Activated CD4-positive, alpha-beta T cell treated with anti-CD3 and anti-CD28 coated beads, Interleukin-2, amount 10 ng/mL, durations not matched to agents 7 days and 5 days (primary cell): ENCODE measurements at regions not wholly inside any gene's neighbourhood (a gene's known extent, or its start where the extent isn't known, plus 50 kb on each side); places are given as distances from the start of the nearest gene placed in this dataset.

ENCODE experiments used
- CTCF ChIA-PET: fragments of 350-600 bp; sonication (Branson Sonifier 250); formaldehyde crosslinking; loops from one replicate; lab custom pipeline; 2021; ENCODE audit warnings: antibody characterized with exemption; lab: Charles Lee
- POLR2A ChIA-PET: fragments of 350-600 bp; sonication (Branson Sonifier 250); formaldehyde crosslinking; loops from one replicate; lab custom pipeline; 2021; ENCODE audit warnings: antibody characterized with exemption; lab: Charles Lee
- DNase-seq: peaks from one replicate; pipeline ENCODE4 v3.0.0-alpha.2; 2020
- H3K27ac Mint-ChIP-seq: one replicate; pipeline ENCODE4 v1.8.0; 2021; ENCODE audit warnings: mild to moderate bottlenecking, moderate library complexity, mixed read lengths
- H3K27me3 Mint-ChIP-seq: one replicate; pipeline ENCODE4 v1.8.0; 2021; ENCODE audit warnings: mixed read lengths
- H3K36me3 Mint-ChIP-seq: one replicate; pipeline ENCODE4 v1.8.0; 2021; ENCODE audit warnings: low read depth, mixed read lengths
- H3K4me1 Mint-ChIP-seq: one replicate; pipeline ENCODE4 v1.8.0; 2021; ENCODE audit warnings: mixed read lengths
- H3K4me3 Mint-ChIP-seq: one replicate; pipeline ENCODE4 v1.8.0; 2021; ENCODE audit warnings: mild to moderate bottlenecking, moderate library complexity, mixed read lengths
- H3K9me3 Mint-ChIP-seq: one replicate; pipeline ENCODE4 v1.8.0; 2021; ENCODE audit warnings: mixed read lengths

DNA sequence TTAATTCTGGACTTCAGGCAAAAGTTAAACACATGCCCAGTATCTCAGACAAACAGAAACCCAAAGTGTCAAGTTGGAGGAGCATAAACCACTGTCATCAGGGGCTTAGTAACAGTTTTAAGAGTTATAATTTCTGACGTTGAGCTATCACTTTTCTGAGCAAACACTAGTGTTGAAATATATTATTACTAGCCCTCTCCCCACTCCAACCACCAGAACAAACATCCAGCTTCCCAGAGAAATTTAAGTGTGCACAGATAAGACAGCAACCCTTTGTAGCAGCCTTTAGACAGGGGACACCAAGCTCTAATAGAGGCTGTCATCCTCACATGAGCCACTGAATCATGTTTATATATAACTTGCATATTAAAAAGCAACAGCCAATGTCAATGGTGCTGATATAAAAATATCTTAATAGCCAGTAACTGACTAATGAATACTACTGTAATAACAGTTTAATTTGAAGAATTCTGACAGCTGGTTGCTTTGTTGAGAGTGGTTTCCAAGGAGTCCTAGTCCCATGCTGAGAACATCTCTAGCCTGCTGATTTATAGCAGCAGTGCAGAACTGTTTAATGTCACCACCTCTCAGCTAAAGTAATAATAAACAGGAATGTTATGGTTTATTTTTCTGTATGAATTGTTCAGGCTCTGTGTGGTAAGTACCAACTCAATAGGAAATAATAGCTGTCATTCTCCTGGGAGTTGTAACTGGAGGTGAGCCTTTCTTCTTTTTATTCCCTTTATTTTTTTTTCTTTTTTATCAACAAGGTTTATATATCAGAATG lies 528.7 kb upstream of the ZNF608 start:
- no peaks in the 10 kb centered on the region for H3K27me3 Mint-ChIP-seq
- H3K4me1 Mint-ChIP-seq, result no peaks in the 10 kb centered on the region
- POLR2A ChIA-PET, result no interaction called here
- no peak overlapping the region for H3K4me3 Mint-ChIP-seq
- CTCF ChIA-PET, result interaction anchor here (0.6 to 0.9 kb wide), 2 partner anchors 40 to 765 kb away, joined by 3 to 4 read pairs; no protein-coding TSS in a partner anchor
- H3K36me3 Mint-ChIP-seq, result no peaks in the 10 kb centered on the region
- no peak for DNase-seq
- no peak overlapping the region for H3K27ac Mint-ChIP-seq
- no peaks in the 10 kb centered on the region for H3K9me3 Mint-ChIP-seq

DNA sequence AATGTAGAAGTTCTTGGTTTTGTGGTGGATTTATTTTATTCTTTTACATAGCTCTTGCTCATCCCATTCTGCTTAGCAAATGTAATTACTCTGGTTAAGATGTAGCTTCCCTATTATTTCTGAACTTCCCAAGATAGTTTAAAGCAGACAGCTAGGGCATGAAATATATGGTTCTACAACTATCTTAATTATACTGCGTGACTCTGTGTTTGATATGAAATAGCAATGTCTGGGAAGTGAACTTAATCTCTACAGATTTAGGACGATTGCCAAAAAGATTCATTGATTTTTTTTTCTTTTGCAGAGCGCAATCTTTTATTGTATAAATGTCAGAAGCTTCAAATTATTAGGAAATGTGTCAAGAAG lies 529.3 kb upstream of the ZNF608 start:
- Mint-ChIP-seq H3K36me3 (no peaks in the 10 kb centered on the region), H3K27me3 (no peaks in the 10 kb centered on the region), H3K4me3 (no peak overlapping the region), H3K27ac (no peak overlapping the region), H3K9me3 (no peaks in the 10 kb centered on the region), H3K4me1 (no peaks in the 10 kb centered on the region)
- ChIA-PET POLR2A (no interaction called here), CTCF (interaction anchor here (0.9 kb wide), 1 partner anchor 41 kb away, joined by 3 read pairs; no protein-coding TSS in a partner anchor)
- DNase-seq, result no peak

DNA sequence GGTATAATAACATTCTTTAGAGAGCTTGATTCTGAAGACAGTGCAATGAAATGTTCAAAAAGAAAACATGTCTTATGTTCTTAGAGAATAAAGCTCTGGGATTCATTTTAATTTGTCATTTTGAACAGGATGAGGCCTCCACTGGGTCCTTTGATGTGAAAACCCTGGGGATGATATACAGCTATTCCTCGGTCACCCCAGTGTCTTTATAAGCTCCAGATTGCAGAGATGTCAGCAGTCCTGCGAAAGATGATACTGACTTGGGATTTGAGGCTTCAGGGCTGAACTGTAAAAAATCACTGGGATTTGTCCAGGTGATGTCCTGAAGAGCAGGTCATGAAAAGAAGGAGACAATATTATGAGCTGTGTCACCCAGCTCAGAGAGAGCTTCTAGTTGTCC lies 529.7 kb upstream of the ZNF608 start:
- POLR2A ChIA-PET, result no interaction called here

DNA sequence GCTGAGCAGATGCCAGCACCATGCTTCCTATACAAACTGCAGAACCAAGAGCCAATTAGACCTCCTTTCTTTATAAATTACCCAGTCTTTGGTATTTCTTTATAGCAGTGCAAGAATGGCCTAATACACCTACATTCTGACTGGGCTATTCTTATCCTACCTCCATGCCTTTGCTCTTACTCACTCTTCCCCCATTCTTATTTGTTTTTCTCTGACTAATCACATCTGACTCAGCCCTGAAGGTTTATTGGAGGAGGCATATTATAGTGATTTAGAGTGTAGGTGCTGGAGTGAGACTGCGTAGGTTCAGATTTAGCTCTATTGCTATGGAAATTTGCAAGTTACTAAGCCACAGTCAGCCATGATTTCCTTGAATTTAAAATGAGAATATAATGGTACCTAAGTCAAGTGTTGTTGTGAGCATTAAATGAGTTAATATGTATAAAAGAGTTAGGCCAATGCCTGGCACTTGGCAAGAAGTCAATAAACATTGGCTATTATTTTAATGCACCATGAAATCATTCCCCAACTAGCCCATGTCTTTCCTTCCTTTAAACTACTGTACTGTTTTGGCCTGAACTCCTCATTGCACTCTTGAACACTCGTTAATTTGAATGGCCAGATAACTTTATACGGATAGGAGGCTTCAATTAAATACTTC lies 531.2 kb upstream of the ZNF608 start:
- no peak for DNase-seq
- H3K4me3 Mint-ChIP-seq, result no peak overlapping the region
- ChIA-PET POLR2A (no interaction called here), CTCF (no interaction called here)
- H3K27ac Mint-ChIP-seq, result no peak overlapping the region
- no peaks in the 10 kb centered on the region for H3K4me1 Mint-ChIP-seq
- H3K27me3 Mint-ChIP-seq, result no peaks in the 10 kb centered on the region
- no peaks in the 10 kb centered on the region for H3K9me3 Mint-ChIP-seq
- no peaks in the 10 kb centered on the region for H3K36me3 Mint-ChIP-seq

More for the DNA sequence above, 529.7 kb upstream of the ZNF608 start:
- no peak overlapping the region for H3K27ac Mint-ChIP-seq
- H3K9me3 Mint-ChIP-seq, result no peaks in the 10 kb centered on the region
- no peaks in the 10 kb centered on the region for H3K36me3 Mint-ChIP-seq
- DNase-seq, result no peak
- H3K4me3 Mint-ChIP-seq, result no peak overlapping the region
- H3K27me3 Mint-ChIP-seq, result no peaks in the 10 kb centered on the region
- CTCF ChIA-PET, result no interaction called here
- H3K4me1 Mint-ChIP-seq, result no peaks in the 10 kb centered on the region

DNA sequence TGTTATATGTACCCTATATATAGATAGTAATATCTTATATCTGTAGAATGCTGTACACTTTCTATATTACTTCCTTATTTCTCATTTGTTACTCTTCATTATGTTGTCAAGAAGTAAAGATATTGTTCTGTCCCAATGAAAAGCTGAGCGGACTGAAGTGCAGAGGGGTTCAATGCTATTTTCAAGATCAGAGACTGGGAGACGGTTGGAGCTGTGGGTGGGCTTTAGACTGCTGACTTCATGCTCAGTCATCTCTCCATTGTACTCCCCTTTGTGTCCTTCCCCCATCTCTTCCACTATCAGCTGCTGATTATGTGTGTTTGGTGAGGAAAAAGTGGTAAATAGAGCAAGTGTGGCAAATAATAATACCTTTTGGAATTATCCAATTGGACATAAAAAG lies 532.3 kb upstream of the ZNF608 start:
- Mint-ChIP-seq H3K4me3 (no peak overlapping the region), H3K36me3 (no peaks in the 10 kb centered on the region), H3K4me1 (no peaks in the 10 kb centered on the region), H3K9me3 (no peaks in the 10 kb centered on the region), H3K27me3 (no peaks in the 10 kb centered on the region), H3K27ac (no peak overlapping the region)
- no peak for DNase-seq
- POLR2A ChIA-PET, result no interaction called here
- CTCF ChIA-PET, result no interaction called here

DNA sequence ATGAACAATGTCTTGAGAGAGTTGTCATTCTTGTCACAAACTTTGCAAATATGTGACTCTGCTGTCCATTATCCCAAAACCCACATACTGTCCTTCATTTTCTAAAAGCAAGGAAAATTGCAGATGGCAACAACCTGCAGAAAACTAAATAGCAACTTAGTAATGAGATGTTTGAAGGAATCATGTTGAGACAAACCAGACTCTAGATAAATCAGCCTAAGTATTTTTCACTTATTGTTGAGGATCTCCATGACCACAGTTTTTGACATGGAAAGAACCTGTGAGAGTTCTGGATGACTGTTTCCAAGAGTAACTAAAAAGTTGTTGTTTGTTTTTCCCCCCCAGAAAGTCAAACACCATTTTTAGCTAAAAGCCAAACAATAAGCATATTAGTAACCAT lies 535.2 kb upstream of the ZNF608 start:
- CTCF ChIA-PET, result no interaction called here

DNA sequence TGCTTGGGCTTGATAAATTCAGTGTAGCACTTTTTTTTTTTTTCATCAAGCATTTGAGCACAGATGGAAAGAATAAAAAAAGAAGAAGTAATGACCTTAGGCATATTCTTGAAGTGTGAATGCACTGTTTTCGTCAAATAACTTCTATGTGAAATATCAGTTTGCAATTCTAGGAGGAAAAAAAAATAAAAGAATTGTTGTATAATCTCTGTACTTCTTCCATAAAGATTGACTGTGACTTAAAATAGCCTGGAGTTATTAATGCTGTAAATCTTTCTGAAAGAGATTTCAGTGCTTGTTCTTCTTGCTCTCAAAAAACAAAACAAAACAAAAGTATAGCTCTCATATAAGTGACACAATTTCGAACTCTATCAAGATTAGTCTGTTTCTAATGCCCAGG lies 536.9 kb upstream of the ZNF608 start:
- H3K27ac Mint-ChIP-seq, result no peak overlapping the region
- H3K27me3 Mint-ChIP-seq, result no peaks in the 10 kb centered on the region
- H3K4me3 Mint-ChIP-seq, result no peak overlapping the region
- no peaks in the 10 kb centered on the region for H3K36me3 Mint-ChIP-seq
- H3K4me1 Mint-ChIP-seq, result no peaks in the 10 kb centered on the region
- ChIA-PET CTCF (no interaction called here), POLR2A (no interaction called here)
- no peak for DNase-seq
- H3K9me3 Mint-ChIP-seq, result no peaks in the 10 kb centered on the region

More for the DNA sequence above, 535.2 kb upstream of the ZNF608 start:
- no peak for DNase-seq
- Mint-ChIP-seq H3K4me1 (no peaks in the 10 kb centered on the region), H3K36me3 (no peaks in the 10 kb centered on the region), H3K27me3 (no peaks in the 10 kb centered on the region), H3K9me3 (no peaks in the 10 kb centered on the region), H3K27ac (no peak overlapping the region), H3K4me3 (no peak overlapping the region)
- POLR2A ChIA-PET, result no interaction called here

DNA sequence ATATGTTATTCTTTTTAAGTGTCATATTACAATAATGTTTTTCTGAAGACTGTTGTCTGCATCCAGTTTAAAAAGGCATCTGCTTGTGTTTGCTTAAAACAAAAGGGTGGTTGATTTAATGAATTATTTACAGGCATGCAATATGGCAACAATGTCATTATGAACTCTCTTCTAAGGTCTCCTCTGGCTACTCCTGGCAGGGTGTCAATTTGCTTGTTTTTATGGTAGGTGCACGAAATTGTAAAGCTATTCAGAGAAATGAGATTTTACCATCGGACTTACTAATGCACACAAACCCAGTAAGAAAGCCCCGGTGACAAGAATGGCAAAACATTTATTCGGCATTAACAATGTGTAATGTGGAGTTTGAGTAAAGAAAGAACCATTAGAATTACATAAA lies 539.8 kb upstream of the ZNF608 start:
- H3K36me3 Mint-ChIP-seq, result no peaks in the 10 kb centered on the region
- H3K27ac Mint-ChIP-seq, result no peak overlapping the region
- DNase-seq, result no peak
- no peak overlapping the region for H3K4me3 Mint-ChIP-seq
- H3K27me3 Mint-ChIP-seq, result no peaks in the 10 kb centered on the region
- ChIA-PET CTCF (no interaction called here), POLR2A (no interaction called here)
- no peaks in the 10 kb centered on the region for H3K4me1 Mint-ChIP-seq
- no peaks in the 10 kb centered on the region for H3K9me3 Mint-ChIP-seq

DNA sequence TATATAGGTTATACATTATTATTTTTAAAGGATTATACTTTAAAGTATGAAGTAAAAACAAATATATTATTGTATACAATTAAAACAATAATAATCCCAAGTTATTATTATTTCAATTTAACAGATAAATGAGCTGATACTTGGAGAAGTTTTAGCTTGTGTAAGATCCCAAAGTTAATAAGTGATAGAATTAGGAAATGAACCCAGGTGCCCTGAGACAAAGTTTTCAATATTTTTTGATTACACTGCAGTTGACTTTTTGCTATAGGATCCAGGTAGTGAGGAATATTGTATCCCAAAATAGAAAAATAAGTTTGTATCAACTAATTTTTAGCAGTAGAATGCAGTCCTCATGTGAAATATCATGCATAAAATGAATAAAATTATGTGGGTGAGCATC lies 543.2 kb upstream of the ZNF608 start:
- Mint-ChIP-seq H3K36me3 (no peaks in the 10 kb centered on the region), H3K27me3 (no peaks in the 10 kb centered on the region), H3K27ac (no peak overlapping the region), H3K4me3 (no peak overlapping the region), H3K9me3 (no peaks in the 10 kb centered on the region), H3K4me1 (no peaks in the 10 kb centered on the region)
- ChIA-PET POLR2A (no interaction called here), CTCF (no interaction called here)
- no peak for DNase-seq

DNA sequence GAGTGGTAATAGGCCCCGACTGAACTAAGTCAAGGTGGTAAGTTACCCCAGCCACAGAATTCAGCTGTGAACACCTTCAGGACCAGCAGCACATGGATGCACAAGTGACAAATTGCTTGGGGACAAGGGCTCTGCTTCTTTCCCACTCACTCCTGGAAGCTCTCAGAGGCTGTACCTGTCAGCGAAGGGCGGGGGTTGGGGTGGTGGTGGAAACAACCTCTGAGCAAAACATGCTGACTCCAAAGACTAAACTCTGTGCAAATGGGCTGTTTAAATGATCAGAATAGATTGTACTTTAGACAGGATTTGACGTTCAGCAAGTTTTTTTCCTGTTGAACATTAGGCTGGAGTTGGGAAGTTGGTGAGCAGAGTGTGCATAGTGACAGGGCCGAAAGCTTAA lies 544.5 kb upstream of the ZNF608 start:
- Mint-ChIP-seq H3K27ac (no peak overlapping the region), H3K9me3 (no peaks in the 10 kb centered on the region), H3K27me3 (no peaks in the 10 kb centered on the region), H3K4me3 (no peak overlapping the region), H3K4me1 (no peaks in the 10 kb centered on the region), H3K36me3 (no peaks in the 10 kb centered on the region)
- ChIA-PET CTCF (no interaction called here), POLR2A (no interaction called here)
- DNase-seq, result no peak

DNA sequence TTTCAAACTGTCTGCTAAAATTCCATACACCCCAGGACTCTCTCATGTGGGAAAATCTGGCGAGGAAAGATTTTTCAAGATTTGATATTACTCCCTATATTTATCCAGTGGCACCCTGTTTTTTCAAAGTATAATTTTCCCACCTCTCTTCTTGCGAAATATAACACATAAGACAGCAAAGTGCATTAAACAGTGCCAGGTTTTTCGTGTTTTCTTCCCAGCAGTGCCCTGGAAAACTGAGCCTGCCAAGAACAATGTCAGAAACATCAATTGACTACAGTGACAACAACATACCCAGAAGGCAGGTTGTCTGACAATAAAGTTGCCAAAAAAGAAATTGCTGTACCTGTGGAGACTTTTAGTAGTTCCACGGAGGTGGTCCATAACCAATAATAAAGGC lies 545.0 kb upstream of the ZNF608 start:
- H3K27ac Mint-ChIP-seq, result no peak overlapping the region

DNA sequence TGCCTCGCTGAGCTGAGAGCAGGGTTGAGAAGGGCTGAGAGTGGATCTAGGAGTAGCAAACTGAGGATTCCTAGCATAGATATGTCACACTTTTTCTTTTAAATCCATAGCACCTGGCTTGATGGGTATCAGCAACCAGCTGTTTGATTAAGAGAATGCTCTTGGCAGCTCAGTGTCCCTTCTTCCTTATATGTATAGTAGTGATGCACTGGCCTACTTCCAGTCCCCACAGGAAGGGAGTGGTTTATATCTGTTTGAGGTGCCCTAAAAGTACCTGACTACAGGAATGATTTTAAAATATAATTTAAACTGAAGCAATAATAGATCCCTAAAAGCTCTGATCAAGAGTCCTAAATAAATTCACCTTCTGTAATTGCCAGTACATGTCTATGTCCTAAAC lies 546.8 kb upstream of the ZNF608 start:
- H3K4me3 Mint-ChIP-seq, result no peak overlapping the region
- H3K36me3 Mint-ChIP-seq, result no peaks in the 10 kb centered on the region
- no peak for DNase-seq
- H3K4me1 Mint-ChIP-seq, result no peaks in the 10 kb centered on the region
- no peaks in the 10 kb centered on the region for H3K9me3 Mint-ChIP-seq
- CTCF ChIA-PET, result no interaction called here
- POLR2A ChIA-PET, result no interaction called here
- no peak overlapping the region for H3K27ac Mint-ChIP-seq
- H3K27me3 Mint-ChIP-seq, result no peaks in the 10 kb centered on the region

More for the DNA sequence above, 545.0 kb upstream of the ZNF608 start:
- Mint-ChIP-seq H3K9me3 (no peaks in the 10 kb centered on the region), H3K4me1 (no peaks in the 10 kb centered on the region), H3K4me3 (no peak overlapping the region), H3K36me3 (no peaks in the 10 kb centered on the region), H3K27me3 (no peaks in the 10 kb centered on the region)
- no peak for DNase-seq
- CTCF ChIA-PET, result no interaction called here
- POLR2A ChIA-PET, result no interaction called here

DNA sequence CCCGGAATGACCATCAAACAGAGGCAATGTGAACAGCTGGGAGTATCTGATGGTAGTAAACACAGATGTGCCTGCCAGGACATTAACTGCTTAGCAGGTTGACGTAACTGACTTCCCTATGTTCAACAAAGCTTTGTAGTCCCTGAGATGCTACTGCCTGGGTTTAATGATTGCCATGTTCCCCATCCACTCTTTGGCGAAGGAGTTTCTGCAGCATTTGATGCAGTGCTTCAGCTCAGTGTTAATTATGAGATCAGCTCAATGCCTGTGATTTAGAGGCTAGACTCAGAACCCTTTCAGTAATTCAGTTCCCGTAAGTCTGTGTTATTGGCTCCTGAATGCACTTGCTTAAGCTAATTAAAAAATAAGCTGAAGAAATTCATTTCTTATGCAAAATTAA lies 547.3 kb upstream of the ZNF608 start:
- POLR2A ChIA-PET, result no interaction called here
- Mint-ChIP-seq H3K27ac (no peak overlapping the region), H3K4me3 (no peak overlapping the region), H3K27me3 (no peaks in the 10 kb centered on the region), H3K9me3 (no peaks in the 10 kb centered on the region), H3K36me3 (no peaks in the 10 kb centered on the region), H3K4me1 (no peaks in the 10 kb centered on the region)
- CTCF ChIA-PET, result interaction anchor here (1.1 kb wide), 1 partner anchor 36 kb away, joined by 3 read pairs; no protein-coding TSS in a partner anchor
- no peak for DNase-seq
